ENCODE measurements at regions not wholly inside any gene's neighbourhood (a gene's known extent, or its start where the extent isn't known, plus 50 kb on each side); places are given as distances from the start of the nearest gene placed in this dataset.

DNA sequence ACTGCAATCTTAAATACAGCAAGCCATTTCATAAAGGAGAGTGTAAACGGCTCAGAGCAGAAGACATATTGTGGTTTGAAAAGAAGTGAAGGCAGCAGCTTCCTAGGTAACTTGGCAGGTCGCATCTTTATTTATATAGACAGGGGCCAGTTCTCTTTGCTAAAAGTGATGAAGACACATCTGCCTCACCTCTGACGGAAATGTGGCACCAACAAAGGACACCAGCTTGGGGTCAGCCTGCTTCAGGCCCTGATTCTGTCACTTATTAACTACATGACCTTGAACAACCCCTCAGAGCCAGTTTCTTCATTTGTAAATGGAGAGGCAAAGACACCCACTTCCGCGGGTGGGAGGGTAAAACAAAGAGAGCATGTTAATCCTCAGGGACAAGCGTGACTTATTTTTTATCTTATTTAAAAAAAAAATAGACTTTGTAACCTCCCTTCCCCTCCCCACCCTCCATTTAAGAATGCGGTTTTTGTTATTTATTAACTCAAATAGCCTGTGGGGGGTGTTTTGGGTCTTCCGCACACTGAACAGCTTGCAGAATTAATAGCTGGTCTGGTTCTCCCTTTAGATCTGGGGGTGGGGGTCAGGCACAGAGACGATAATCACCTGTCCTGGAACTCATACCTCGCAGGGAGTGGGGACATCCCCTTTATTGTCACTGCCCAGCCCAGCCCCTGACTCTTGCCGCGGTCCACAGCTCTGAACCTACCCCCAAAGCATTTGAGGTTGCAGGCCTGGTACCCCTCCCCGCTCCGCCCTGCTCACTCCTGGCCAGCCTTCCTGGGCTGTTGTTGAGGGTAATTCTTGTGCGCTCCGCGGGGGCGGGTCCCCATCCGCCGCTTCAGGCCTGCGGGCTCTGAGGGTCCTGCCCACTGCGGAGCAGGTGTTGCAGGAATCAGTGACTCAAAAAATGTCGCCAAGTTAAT is 64.2 kb upstream of the TMEM17 start:
- H3K4me2 ChIP-seq (ENCODE audit: low read length) = no peak overlapping the region
- H3K9me3 ChIP-seq (ENCODE audit: low read length) = no peaks in the 10 kb centered on the region

DNA sequence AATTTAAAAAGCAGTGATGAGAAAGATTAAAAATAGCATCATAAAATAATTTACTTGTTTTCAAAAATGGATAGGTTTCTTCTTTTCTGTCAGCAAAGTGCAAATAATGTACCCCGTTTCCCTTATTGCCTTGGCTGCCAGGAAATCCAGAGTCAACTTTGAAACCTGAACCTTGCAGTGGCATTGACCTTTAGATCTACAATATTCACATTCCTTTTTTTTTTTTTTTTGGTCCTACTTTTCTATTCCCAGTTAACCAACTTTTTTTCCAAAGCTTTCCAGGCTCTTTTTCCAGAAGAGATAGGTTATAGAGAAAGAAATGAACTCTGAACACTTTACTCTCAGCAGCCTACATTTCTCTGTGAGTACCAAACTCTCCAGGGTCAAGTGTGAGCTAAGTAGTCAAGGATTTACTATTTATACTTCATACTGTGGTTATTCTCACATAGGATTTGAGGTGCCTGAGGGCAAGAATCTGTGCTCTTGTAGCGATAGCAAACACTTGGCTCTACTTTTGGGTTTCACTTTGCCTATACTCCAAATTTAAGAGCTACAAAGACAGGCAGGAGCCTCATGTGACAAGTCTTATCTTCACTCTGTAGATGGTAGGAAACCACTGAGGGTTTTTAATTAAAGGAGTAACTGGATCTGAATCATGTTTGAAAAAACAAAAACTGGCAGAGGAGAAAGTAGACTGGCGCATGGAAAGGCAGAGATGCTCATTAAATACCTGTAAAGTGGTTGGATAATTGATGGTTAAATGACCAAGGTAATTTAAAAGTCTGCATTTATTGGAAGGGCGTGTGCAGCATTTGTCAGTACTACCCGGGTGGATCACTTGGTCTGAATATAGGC is 63.2 kb upstream of the TMEM17 start:
- intact Hi-C loops (cut with micrococcal nuclease) = no loop called here
- Histone ChIP-seq H3K27ac (ENCODE audit: low read length) (no peak overlapping the region), H3K9ac (ENCODE audit: low read length) (no peak overlapping the region), H2AFZ (ENCODE audit: low read length) (0 out of 2 replicates have a peak overlapping the region, but pooled peaks have one; percentile 2), H3F3A (ENCODE audit: low read length, unreplicated experiment) (no peaks in the 10 kb centered on the region), H3K4me2 (ENCODE audit: low read length) (no peak overlapping the region), H3K27me3 (ENCODE audit: low read length) (no peaks in the 10 kb centered on the region), H3K4me1 (ENCODE audit: insufficient read depth, low read length) (0 out of 2 replicates have a peak, but pooled peaks cover 18% of the 10 kb centered on the region), H3K79me2 (ENCODE audit: low read length) (no peaks in the 10 kb centered on the region), H3K4me3 (ENCODE audit: low read length) (no peak overlapping the region), H3K36me3 (ENCODE audit: low read depth, low read length) (no peaks in the 10 kb centered on the region), H3K9me3 (ENCODE audit: low read length) (no peaks in the 10 kb centered on the region), H3K9me2 (replicated peaks; ENCODE audit: low read length) (no peaks in the 10 kb centered on the region), H4K20me1 (ENCODE audit: low read length) (no peaks in the 10 kb centered on the region)
- ChIA-PET CTCF (no interaction called here), POLR2A (ENCODE audit: unreplicated experiment) (no interaction called here)
- peak; percentile 17 for DNase-seq
- TF ChIP-seq EZH2phosphoT487 (IDR thresholded peaks at IDR 0.05; ENCODE audit: borderline replicate concordance, low read length) = no peak
- TF ChIP-seq, protein P1, sequence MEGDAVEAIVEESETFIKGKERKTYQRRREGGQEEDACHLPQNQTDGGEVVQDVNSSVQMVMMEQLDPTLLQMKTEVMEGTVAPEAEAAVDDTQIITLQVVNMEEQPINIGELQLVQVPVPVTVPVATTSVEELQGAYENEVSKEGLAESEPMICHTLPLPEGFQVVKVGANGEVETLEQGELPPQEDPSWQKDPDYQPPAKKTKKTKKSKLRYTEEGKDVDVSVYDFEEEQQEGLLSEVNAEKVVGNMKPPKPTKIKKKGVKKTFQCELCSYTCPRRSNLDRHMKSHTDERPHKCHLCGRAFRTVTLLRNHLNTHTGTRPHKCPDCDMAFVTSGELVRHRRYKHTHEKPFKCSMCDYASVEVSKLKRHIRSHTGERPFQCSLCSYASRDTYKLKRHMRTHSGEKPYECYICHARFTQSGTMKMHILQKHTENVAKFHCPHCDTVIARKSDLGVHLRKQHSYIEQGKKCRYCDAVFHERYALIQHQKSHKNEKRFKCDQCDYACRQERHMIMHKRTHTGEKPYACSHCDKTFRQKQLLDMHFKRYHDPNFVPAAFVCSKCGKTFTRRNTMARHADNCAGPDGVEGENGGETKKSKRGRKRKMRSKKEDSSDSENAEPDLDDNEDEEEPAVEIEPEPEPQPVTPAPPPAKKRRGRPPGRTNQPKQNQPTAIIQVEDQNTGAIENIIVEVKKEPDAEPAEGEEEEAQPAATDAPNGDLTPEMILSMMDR (conservative IDR thresholded peaks at IDR 0.05; ENCODE audit: low read depth, low read length) = no peak
- TF ChIP-seq EZH2 (IDR thresholded peaks at IDR 0.05; ENCODE audit: low read length, unreplicated experiment) = no peak
- BruUV-seq (replicated peaks) = no TSS peak
- no peak for ATAC-seq

More for the DNA sequence above, 64.2 kb upstream of the TMEM17 start:
- Histone ChIP-seq H3K36me3 (ENCODE audit: low read depth, low read length) (no peaks in the 10 kb centered on the region), H3F3A (ENCODE audit: low read length, unreplicated experiment) (no peaks in the 10 kb centered on the region), H3K27ac (ENCODE audit: low read length) (no peak overlapping the region), H2AFZ (ENCODE audit: low read length) (no peak overlapping the region), H3K79me2 (ENCODE audit: low read length) (no peaks in the 10 kb centered on the region), H4K20me1 (ENCODE audit: low read length) (no peaks in the 10 kb centered on the region), H3K9me2 (replicated peaks; ENCODE audit: low read length) (no peaks in the 10 kb centered on the region), H3K4me1 (ENCODE audit: insufficient read depth, low read length) (0 out of 2 replicates have a peak, but pooled peaks cover 18% of the 10 kb centered on the region), H3K4me3 (ENCODE audit: low read length) (no peak overlapping the region), H3K9ac (ENCODE audit: low read length) (no peak overlapping the region), H3K27me3 (ENCODE audit: low read length) (no peaks in the 10 kb centered on the region)
- no peak for DNase-seq
- TF ChIP-seq, protein P1 (conservative IDR thresholded peaks at IDR 0.05; ENCODE audit: low read depth, low read length) = no peak
- TF ChIP-seq EZH2phosphoT487 (IDR thresholded peaks at IDR 0.05; ENCODE audit: borderline replicate concordance, low read length) (no peak), EZH2 (IDR thresholded peaks at IDR 0.05; ENCODE audit: low read length, unreplicated experiment) (no peak)
- intact Hi-C loops (cut with micrococcal nuclease) = no loop called here
- no TSS peak for BruUV-seq (replicated peaks)
- ChIA-PET CTCF (no interaction called here), POLR2A (ENCODE audit: unreplicated experiment) (no interaction called here)
- ATAC-seq = no peak

All from PC-3 (cell line).